ENCODE measurements at regions not wholly inside any gene's neighbourhood (a gene's known extent, or its start where the extent isn't known, plus 50 kb on each side); places are given as distances from the start of the nearest gene placed in this dataset.

- H3K27ac ChIP-seq (ENCODE audit: low read depth, low read length, poor library complexity, severe bottlenecking): no peak overlapping the region
- H3K27me3 ChIP-seq (ENCODE audit: insufficient read depth, low read length): no peaks in the 10 kb centered on the region
- no peaks in the 10 kb centered on the region for H3K79me2 ChIP-seq (ENCODE audit: insufficient read depth, low read length)
- H3K4me2 ChIP-seq (ENCODE audit: low read length): no peak overlapping the region
- H3K36me3 ChIP-seq (ENCODE audit: insufficient read depth, low read length): no peaks in the 10 kb centered on the region
- H3K9me3 ChIP-seq (ENCODE audit: low read length): no peaks in the 10 kb centered on the region
- no peak overlapping the region for H3K9ac ChIP-seq (ENCODE audit: low read length)
- H2AFZ ChIP-seq (ENCODE audit: low read length): no peak overlapping the region
- TF ChIP-seq, protein P1, sequence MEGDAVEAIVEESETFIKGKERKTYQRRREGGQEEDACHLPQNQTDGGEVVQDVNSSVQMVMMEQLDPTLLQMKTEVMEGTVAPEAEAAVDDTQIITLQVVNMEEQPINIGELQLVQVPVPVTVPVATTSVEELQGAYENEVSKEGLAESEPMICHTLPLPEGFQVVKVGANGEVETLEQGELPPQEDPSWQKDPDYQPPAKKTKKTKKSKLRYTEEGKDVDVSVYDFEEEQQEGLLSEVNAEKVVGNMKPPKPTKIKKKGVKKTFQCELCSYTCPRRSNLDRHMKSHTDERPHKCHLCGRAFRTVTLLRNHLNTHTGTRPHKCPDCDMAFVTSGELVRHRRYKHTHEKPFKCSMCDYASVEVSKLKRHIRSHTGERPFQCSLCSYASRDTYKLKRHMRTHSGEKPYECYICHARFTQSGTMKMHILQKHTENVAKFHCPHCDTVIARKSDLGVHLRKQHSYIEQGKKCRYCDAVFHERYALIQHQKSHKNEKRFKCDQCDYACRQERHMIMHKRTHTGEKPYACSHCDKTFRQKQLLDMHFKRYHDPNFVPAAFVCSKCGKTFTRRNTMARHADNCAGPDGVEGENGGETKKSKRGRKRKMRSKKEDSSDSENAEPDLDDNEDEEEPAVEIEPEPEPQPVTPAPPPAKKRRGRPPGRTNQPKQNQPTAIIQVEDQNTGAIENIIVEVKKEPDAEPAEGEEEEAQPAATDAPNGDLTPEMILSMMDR (IDR thresholded peaks at IDR 0.05; ENCODE audit: low read length): no peak
- TF ChIP-seq EZH2 (IDR thresholded peaks at IDR 0.05; ENCODE audit: borderline replicate concordance, low read length): no peak
- no peaks in the 10 kb centered on the region for H3K9me2 ChIP-seq (ENCODE audit: low read depth, low read length)
- H4K20me1 ChIP-seq (ENCODE audit: insufficient read depth, low read length): no peaks in the 10 kb centered on the region
- H3K4me3 ChIP-seq (ENCODE audit: low read depth, low read length, poor library complexity, severe bottlenecking): no peak overlapping the region
- H3K4me1 ChIP-seq (ENCODE audit: insufficient read depth, low read length, severe bottlenecking): no peaks in the 10 kb centered on the region
- H3F3A ChIP-seq (ENCODE audit: insufficient read depth, low read length): no peaks in the 10 kb centered on the region
Observed at GRCh38 chr10:128527711-128528110, 401.5 kb upstream of the MKI67 start.

DNA sequence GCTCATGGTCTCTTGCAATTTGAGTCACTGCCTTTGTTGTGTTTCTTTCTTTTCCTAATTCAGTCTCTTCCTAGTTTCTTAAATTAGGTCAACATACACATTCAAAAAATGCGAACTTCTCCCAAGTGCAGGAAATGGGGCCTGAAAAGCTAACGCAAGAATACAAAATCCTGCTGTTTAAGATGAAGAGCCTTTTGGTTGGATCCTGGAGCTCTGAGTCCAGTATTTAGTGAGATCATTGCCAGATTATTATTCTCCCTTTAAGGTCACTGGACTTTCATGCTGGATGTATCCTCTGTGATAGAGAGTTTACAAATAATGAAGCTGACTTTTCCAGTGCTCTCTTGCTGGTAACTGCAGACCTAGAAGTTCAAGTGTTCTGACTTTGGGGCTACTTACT is 401.9 kb upstream of the MKI67 start:
- H3K9ac ChIP-seq (ENCODE audit: low read length): no peak overlapping the region
- H3K79me2 ChIP-seq (ENCODE audit: insufficient read depth, low read length): no peaks in the 10 kb centered on the region
- H3K4me2 ChIP-seq (ENCODE audit: low read length): no peak overlapping the region
- H3K27me3 ChIP-seq (ENCODE audit: insufficient read depth, low read length): no peaks in the 10 kb centered on the region
- H3K9me2 ChIP-seq (ENCODE audit: low read depth, low read length): no peaks in the 10 kb centered on the region
- H3K4me3 ChIP-seq (ENCODE audit: low read depth, low read length, poor library complexity, severe bottlenecking): no peak overlapping the region
- no peak overlapping the region for H2AFZ ChIP-seq (ENCODE audit: low read length)
- no peaks in the 10 kb centered on the region for H3K9me3 ChIP-seq (ENCODE audit: low read length)
- no peaks in the 10 kb centered on the region for H3K4me1 ChIP-seq (ENCODE audit: insufficient read depth, low read length, severe bottlenecking)
- H3K27ac ChIP-seq (ENCODE audit: low read depth, low read length, poor library complexity, severe bottlenecking): no peak overlapping the region
- no peaks in the 10 kb centered on the region for H4K20me1 ChIP-seq (ENCODE audit: insufficient read depth, low read length)
- no peaks in the 10 kb centered on the region for H3F3A ChIP-seq (ENCODE audit: insufficient read depth, low read length)
- no peaks in the 10 kb centered on the region for H3K36me3 ChIP-seq (ENCODE audit: insufficient read depth, low read length)
- no peak for TF ChIP-seq EZH2 (IDR thresholded peaks at IDR 0.05; ENCODE audit: borderline replicate concordance, low read length)
- TF ChIP-seq, protein P1 (IDR thresholded peaks at IDR 0.05; ENCODE audit: low read length): no peak

- H3K27ac ChIP-seq (ENCODE audit: low read depth, low read length, poor library complexity, severe bottlenecking): no peak overlapping the region
- no peaks in the 10 kb centered on the region for H3K79me2 ChIP-seq (ENCODE audit: insufficient read depth, low read length)
- H3K4me2 ChIP-seq (ENCODE audit: low read length): no peak overlapping the region
- no peak overlapping the region for H2AFZ ChIP-seq (ENCODE audit: low read length)
- no peaks in the 10 kb centered on the region for H4K20me1 ChIP-seq (ENCODE audit: insufficient read depth, low read length)
- peaks cover 6% of the 10 kb centered on the region; the same call in 1 of the 2 replicates for H3K27me3 ChIP-seq (ENCODE audit: insufficient read depth, low read length)
- no peak overlapping the region for H3K9ac ChIP-seq (ENCODE audit: low read length)
- H3F3A ChIP-seq (ENCODE audit: insufficient read depth, low read length): no peaks in the 10 kb centered on the region
- H3K9me3 ChIP-seq (ENCODE audit: low read length): no peaks in the 10 kb centered on the region
- H3K4me1 ChIP-seq (ENCODE audit: insufficient read depth, low read length, severe bottlenecking): no peaks in the 10 kb centered on the region
- H3K36me3 ChIP-seq (ENCODE audit: insufficient read depth, low read length): no peaks in the 10 kb centered on the region
- H3K9me2 ChIP-seq (ENCODE audit: low read depth, low read length): no peaks in the 10 kb centered on the region
- TF ChIP-seq EZH2 (IDR thresholded peaks at IDR 0.05; ENCODE audit: borderline replicate concordance, low read length): no peak
- TF ChIP-seq, protein P1 (IDR thresholded peaks at IDR 0.05; ENCODE audit: low read length): no peak
- H3K4me3 ChIP-seq (ENCODE audit: low read depth, low read length, poor library complexity, severe bottlenecking): no peak overlapping the region
Observed at GRCh38 chr10:128528781-128529180, 402.6 kb upstream of the MKI67 start.
